ENCODE measurements at regions not wholly inside any gene's neighbourhood (a gene's known extent, or its start where the extent isn't known, plus 50 kb on each side); places are given as distances from the start of the nearest gene placed in this dataset.
"Not testable (repeated sequence)": the region's sequence is repeated elsewhere in the genome, so short reads cannot be mapped to it uniquely, and the experiment has no call there.

- no peak for DNase-seq (ENCODE audit: low spot score in 2 of 2)
- no peak for ATAC-seq
- no peak overlapping the region for H3K27ac Mint-ChIP-seq
- no peaks in the 10 kb centered on the region for H3K36me3 Mint-ChIP-seq
- H3K9me3 Mint-ChIP-seq = peaks cover 0 to 24% of the 10 kb centered on the region in 2 donors
These were observed 226.8 kb downstream of the RND3 start for GRCh38 chr2:150260636-150261035.

GRCh38 chr2:150259746-150260145, 227.7 kb downstream of the RND3 start:
- H3K9me3 Mint-ChIP-seq = peaks cover 0 to 24% of the 10 kb centered on the region in 2 donors
- ATAC-seq (no peak), DNase-seq (ENCODE audit: low spot score in 2 of 2) (no peak)
- no peak overlapping the region for H3K27ac Mint-ChIP-seq
- H3K36me3 Mint-ChIP-seq = no peaks in the 10 kb centered on the region

GRCh38 chr2:150258781-150259307, 228.6 kb downstream of the RND3 start:
- ATAC-seq (no peak), DNase-seq (ENCODE audit: low spot score in 2 of 2) (no peak)
- Mint-ChIP-seq H3K36me3 (no peaks in the 10 kb centered on the region), H3K9me3 (peaks cover 0 to 25% of the 10 kb centered on the region in 2 donors), H3K27ac (no peak overlapping the region)

- no peak for DNase-seq (ENCODE audit: low spot score in 2 of 2)
- no peak for ATAC-seq
- no peaks in the 10 kb centered on the region for H3K36me3 Mint-ChIP-seq
- peaks cover 0 to 29% of the 10 kb centered on the region in 2 donors for H3K9me3 Mint-ChIP-seq
- H3K27ac Mint-ChIP-seq = no peak overlapping the region
These were observed 230.7 kb downstream of the RND3 start for GRCh38 chr2:150256736-150257135.

GRCh38 chr2:150255528-150255927, 231.9 kb downstream of the RND3 start:
- Mint-ChIP-seq H3K9me3 (peaks cover 0 to 17% of the 10 kb centered on the region in 2 donors), H3K27ac (no peak overlapping the region), H3K36me3 (no peaks in the 10 kb centered on the region)
- ATAC-seq (no peak), DNase-seq (ENCODE audit: low spot score in 2 of 2) (no peak)

- H3K27ac Mint-ChIP-seq; H3K36me3 Mint-ChIP-seq; DNase-seq (ENCODE audit: low spot score in 2 of 2); ATAC-seq: not testable (repeated sequence)
- H3K9me3 Mint-ChIP-seq = peaks cover 0 to 13% of the 10 kb centered on the region in 2 donors
These were observed 237.7 kb downstream of the RND3 start for GRCh38 chr2:150249735-150250134.

- Mint-ChIP-seq H3K36me3 (no peaks in the 10 kb centered on the region), H3K27ac (no peak overlapping the region), H3K9me3 (peaks cover 0 to 4% of the 10 kb centered on the region in 2 donors)
These were observed 240.0 kb downstream of the RND3 start for GRCh38 chr2:150247481-150247880.

GRCh38 chr2:150234787-150235446, 252.6 kb downstream of the RND3 start:
- H3K9me3 Mint-ChIP-seq = peaks cover 0 to 16% of the 10 kb centered on the region in 2 donors
- ATAC-seq = no peak
- DNase-seq (ENCODE audit: low spot score in 2 of 2) = no peak
- H3K27ac Mint-ChIP-seq = no peak overlapping the region
- no peaks in the 10 kb centered on the region for H3K36me3 Mint-ChIP-seq

More at GRCh38 chr2:150247481-150247880, 240.0 kb downstream of the RND3 start:
- DNase-seq (ENCODE audit: low spot score in 2 of 2) (no peak), ATAC-seq (no peak)

GRCh38 chr2:150232871-150233270, 254.6 kb downstream of the RND3 start:
- Mint-ChIP-seq H3K27ac (no peak overlapping the region), H3K9me3 (peaks cover 0 to 16% of the 10 kb centered on the region in 2 donors), H3K36me3 (no peaks in the 10 kb centered on the region)
- DNase-seq (ENCODE audit: low spot score in 2 of 2) (no peak), ATAC-seq (no peak)

- H3K36me3 Mint-ChIP-seq = no peaks in the 10 kb centered on the region
- DNase-seq (ENCODE audit: low spot score in 2 of 2) (no peak), ATAC-seq (no peak)
- no peak overlapping the region for H3K27ac Mint-ChIP-seq
- H3K9me3 Mint-ChIP-seq = peaks cover 0 to 16% of the 10 kb centered on the region in 2 donors
These were observed 255.1 kb downstream of the RND3 start for GRCh38 chr2:150232321-150232720.

- no peak overlapping the region for H3K27ac Mint-ChIP-seq
- ATAC-seq = no peak
- peaks cover 0 to 19% of the 10 kb centered on the region in 2 donors for H3K9me3 Mint-ChIP-seq
- DNase-seq (ENCODE audit: low spot score in 2 of 2) = no peak
- no peaks in the 10 kb centered on the region for H3K36me3 Mint-ChIP-seq
These were observed 256.9 kb downstream of the RND3 start for GRCh38 chr2:150230616-150231015.

- DNase-seq (ENCODE audit: low spot score in 2 of 2) = no peak
- ATAC-seq = no peak
- H3K27ac Mint-ChIP-seq = no peak overlapping the region
- no peaks in the 10 kb centered on the region for H3K36me3 Mint-ChIP-seq
- H3K9me3 Mint-ChIP-seq = peaks cover 0 to 17% of the 10 kb centered on the region in 2 donors
These were observed 257.5 kb downstream of the RND3 start for GRCh38 chr2:150230004-150230403.

GRCh38 chr2:150228936-150229335, 258.5 kb downstream of the RND3 start:
- Mint-ChIP-seq H3K9me3 (peaks cover 0 to 13% of the 10 kb centered on the region in 2 donors), H3K27ac (no peak overlapping the region), H3K36me3 (no peaks in the 10 kb centered on the region)
- DNase-seq (ENCODE audit: low spot score in 2 of 2) (no peak), ATAC-seq (no peak)

- DNase-seq (ENCODE audit: low spot score in 2 of 2) (no peak), ATAC-seq (no peak)
- peaks cover 0 to 3% of the 10 kb centered on the region in 2 donors for H3K9me3 Mint-ChIP-seq
- no peak overlapping the region for H3K27ac Mint-ChIP-seq
- no peaks in the 10 kb centered on the region for H3K36me3 Mint-ChIP-seq
These were observed 262.4 kb downstream of the RND3 start for GRCh38 chr2:150225030-150225429.

GRCh38 chr2:150224321-150224720, 263.1 kb downstream of the RND3 start:
- ATAC-seq = no peak
- H3K36me3 Mint-ChIP-seq = no peaks in the 10 kb centered on the region
- DNase-seq (ENCODE audit: low spot score in 2 of 2) = no peak
- peaks cover 0 to 3% of the 10 kb centered on the region in 2 donors for H3K9me3 Mint-ChIP-seq
- H3K27ac Mint-ChIP-seq = no peak overlapping the region

- H3K36me3 Mint-ChIP-seq = no peaks in the 10 kb centered on the region
- H3K9me3 Mint-ChIP-seq = peaks cover 0 to 3% of the 10 kb centered on the region in 2 donors
- no peak overlapping the region for H3K27ac Mint-ChIP-seq
- ATAC-seq (no peak), DNase-seq (ENCODE audit: low spot score in 2 of 2) (no peak)
These were observed 264.5 kb downstream of the RND3 start for GRCh38 chr2:150222942-150223341.

GRCh38 chr2:150222379-150222778, 265.1 kb downstream of the RND3 start:
- H3K36me3 Mint-ChIP-seq = no peaks in the 10 kb centered on the region
- DNase-seq (ENCODE audit: low spot score in 2 of 2) (no peak), ATAC-seq (no peak)
- no peak overlapping the region for H3K27ac Mint-ChIP-seq
- H3K9me3 Mint-ChIP-seq = peaks cover 0 to 3% of the 10 kb centered on the region in 2 donors

GRCh38 chr2:150219861-150220260, 267.6 kb downstream of the RND3 start:
- Mint-ChIP-seq H3K27ac (no peak overlapping the region), H3K9me3 (no peaks in the 10 kb centered on the region), H3K36me3 (no peaks in the 10 kb centered on the region)
- DNase-seq (ENCODE audit: low spot score in 2 of 2) = no peak
- no peak for ATAC-seq

Data from activated naive CD4-positive, alpha-beta T cell treated with anti-CD3 and anti-CD28 coated beads, Interleukin-2, amount 50 U/mL, for 72 hours (primary cell).